ENCODE measurements at regions not wholly inside any gene's neighbourhood (a gene's known extent, or its start where the extent isn't known, plus 50 kb on each side); places are given as distances from the start of the nearest gene placed in this dataset.
A peak's percentile ranks its signal among the peaks of the same experiment; 100 is the strongest.
"Not testable (repeated sequence)": the region's sequence is repeated elsewhere in the genome, so short reads cannot be mapped to it uniquely, and the experiment has no call there.

DNA sequence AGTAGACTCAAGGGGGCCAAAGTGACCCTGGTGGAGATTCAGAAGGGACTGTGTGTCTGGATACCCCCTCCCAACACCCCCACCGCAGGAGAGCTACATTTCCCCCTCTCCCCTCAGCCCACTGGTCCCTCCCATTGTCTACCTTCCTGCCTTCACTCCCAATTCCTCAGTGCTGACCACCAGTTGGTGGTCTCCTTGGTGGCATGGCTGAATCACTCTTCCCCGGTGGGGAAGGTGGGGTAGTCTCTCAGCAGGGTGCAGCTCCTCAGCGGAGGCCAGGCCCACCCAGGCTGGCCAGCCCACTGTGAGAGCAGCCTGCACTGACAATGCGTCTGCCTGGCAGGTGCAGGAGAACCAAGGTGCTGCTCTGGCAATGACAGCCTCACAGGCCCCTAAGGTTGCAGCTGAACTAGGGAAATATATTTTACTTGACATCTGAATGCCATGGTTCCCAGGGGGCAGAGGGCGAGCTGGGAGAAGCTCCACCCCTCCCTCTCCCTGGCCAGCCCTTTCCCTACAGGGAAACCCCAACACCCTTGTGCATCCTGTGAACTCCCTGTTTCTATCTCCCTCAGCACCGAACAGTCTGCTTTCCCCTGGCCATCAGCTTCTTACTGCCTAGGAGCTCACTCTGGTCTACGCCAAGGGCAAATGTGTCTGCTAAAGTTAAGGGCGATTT lies 62.6 kb upstream of the PAX8 start:
- no peak for DNase-seq (ENCODE audit: low spot score)

DNA sequence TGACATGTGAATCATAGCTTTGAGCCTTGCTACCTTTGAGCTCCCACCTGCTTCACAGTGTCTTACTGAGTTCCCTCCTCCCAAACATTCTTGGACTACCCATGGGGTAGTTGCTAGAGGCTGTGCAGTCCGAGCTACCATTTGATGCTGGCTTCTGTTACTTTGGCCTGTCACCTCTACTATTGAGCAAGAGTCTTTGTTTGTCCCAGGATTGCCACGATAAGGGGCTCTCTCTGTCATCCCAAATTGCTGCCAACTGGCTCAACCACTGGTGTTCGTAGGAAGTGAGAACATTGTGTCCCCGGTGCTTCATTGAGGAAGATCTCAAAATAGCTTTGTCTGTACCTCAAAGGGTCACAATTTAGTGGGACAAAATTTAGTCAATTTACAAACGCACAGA lies 59.1 kb upstream of the PAX8 start:
- no peak for DNase-seq (ENCODE audit: low spot score)

DNA sequence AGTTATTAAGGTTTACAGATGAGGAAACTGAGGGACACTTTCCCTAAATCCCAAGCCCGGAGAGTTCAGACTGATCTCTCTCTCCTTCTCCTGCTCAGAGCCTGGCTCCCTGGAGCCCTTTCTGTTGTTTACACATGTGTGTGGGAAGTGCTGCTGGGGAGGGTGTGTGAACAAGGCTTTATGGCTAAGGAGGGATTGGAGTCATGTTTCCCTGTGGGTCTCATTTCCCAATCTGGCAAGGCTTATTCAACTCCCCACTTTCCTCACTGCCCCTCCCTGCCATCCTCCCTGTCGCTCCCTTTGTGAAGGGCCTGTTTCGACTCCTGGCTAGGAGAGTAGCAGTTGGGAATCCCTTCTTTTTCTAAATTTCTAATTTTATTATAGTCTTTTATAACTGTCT lies 57.3 kb upstream of the PAX8 start:
- not testable (repeated sequence) for DNase-seq (ENCODE audit: low spot score)

DNA sequence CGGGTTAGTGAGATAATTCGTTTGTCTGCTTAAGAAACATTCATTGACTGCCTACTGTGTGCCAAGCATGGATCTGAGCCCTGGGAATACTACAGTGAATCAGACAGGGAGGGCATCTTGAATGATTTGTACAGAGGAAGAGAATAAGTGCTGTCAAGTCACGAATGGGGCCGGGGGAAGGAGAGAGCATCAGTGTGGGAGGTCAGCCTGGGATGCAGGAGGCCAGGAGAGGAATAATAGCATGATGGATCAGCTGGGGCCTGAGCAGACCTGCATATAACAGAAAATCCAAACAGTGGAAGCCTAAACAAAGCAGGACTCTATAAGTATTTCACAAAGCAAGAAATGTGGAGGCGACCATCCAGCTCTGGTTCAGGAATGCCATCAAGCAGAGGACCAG lies 55.4 kb upstream of the PAX8 start:
- DNase-seq (ENCODE audit: low spot score), result no peak

DNA sequence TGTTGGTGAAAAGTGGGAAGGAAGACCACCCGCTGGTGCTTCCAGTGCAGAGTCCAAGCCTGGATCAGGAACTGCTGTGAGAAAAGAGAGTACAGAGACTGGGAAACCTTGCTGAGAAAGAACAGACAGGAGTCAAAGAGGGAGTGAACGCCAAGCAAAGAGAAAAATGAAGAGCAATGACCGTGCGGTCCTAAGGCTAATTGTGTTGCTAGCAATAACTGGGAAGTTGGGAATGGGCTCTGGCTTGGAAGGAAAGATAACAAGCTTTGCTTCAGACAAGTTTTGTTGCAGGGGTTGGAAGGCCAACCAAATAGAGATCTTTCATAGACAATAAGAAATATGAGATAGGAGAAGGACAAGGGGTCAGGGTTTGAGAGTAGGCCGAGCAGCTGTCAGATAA lies 55.0 kb upstream of the PAX8 start:
- DNase-seq (ENCODE audit: low spot score), result not testable (repeated sequence)

DNA sequence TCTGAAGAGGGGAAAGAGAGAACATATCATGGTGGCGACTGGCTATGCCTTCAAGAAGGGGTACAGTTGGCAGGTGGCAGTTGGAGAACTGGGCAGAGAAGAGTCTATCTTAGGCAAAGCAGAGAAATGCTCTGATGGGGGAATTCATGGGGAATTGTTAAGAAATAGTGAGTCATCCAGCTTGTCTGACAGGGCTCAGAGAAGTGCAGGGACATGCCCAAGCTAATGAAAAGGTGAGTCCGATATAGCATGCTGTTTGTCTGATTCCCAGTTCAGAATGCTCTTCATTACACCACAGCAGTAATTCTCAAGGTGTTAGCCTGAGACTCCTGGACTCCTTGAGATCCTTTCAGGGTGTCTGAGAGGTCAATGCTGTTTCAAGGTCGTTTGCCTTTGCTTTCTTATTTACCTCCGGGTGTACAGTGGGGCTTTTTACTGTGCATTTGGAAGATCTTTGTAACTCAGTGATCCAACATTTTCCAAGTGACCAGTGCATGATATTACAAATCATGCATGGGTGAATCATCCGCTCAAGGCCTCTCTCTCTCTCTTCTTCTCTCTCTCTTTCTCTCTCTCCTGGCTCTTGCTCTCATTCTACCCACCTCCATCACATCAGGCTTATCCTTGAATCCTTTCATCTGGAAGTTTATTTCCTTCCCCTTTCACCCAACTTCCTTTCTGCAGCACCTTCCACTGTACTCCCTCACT lies 51.5 kb upstream of the PAX8 start:
- DNase-seq (ENCODE audit: low spot score), result peak; percentile 26

DNA sequence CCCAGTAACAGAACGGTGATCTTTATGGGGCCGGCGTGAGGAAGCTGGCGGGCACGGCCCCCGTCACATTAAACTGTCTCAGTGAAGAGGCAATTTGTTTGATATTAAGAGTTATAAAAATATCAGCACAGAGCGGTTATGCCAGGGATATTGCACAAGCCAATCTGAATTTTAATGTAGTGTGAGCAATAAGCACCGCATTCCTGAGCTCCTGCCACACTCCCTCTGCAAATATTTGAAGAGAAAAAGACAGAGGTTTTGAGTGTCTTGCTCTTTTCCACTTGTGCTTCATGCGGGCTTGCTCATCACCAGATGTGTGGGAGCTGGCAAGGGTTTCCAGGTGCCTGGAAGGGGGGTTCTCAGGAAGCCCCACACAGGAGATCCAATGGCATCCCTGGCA lies 50.3 kb upstream of the PAX8 start:
- DNase-seq (ENCODE audit: low spot score), result not testable (repeated sequence)

DNA sequence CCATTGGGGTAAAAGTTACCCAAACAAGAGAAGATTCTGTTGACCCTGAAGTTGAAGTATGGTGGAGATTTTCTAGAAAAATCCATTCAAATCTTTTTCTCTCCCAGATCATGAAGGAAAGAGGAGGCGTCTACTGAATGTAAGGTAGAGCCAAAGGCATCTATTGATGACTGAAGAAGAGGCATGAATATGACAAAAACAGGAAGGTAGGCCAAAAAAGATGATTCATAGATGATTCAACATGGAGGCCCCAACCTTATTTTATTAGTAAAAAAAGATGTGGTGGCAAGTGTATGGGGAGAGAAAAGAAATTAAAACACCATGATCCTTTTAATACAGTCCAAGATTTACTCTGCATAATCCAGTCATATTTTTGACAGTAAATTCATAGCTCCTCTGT lies 49.9 kb upstream of the PAX8 start:
- DNase-seq (ENCODE audit: low spot score), result not testable (repeated sequence)

Data from LoVo (cell line).